HG02885 (cell line): ENCODE measurements at regions not wholly inside any gene's neighbourhood (a gene's known extent, or its start where the extent isn't known, plus 50 kb on each side); places are given as distances from the start of the nearest gene placed in this dataset.
"Not testable (repeated sequence)": the region's sequence is repeated elsewhere in the genome, so short reads cannot be mapped to it uniquely, and the experiment has no call there.

Experiments
- ATAC-seq: cut with Tn5 transposase; IDR thresholded peaks from one replicate; pipeline ENCODE4 v1.9.1; 2021; ENCODE audit warnings: mild to moderate bottlenecking; ENCODE audit not compliant: unreplicated experiment, poor library complexity

GRCh38 chr5:39942606-39943005, 517.8 kb upstream of the DAB2 start:
- no peak for ATAC-seq

GRCh38 chr5:39941416-39941815, 516.6 kb upstream of the DAB2 start:
- ATAC-seq, result no peak

GRCh38 chr5:39934830-39935229, 510.1 kb upstream of the DAB2 start:
- ATAC-seq, result no peak

GRCh38 chr5:39933061-39933460, 508.3 kb upstream of the DAB2 start:
- no peak for ATAC-seq

GRCh38 chr5:39928709-39929108, 503.9 kb upstream of the DAB2 start:
- ATAC-seq, result no peak

GRCh38 chr5:39919876-39920275, 495.1 kb upstream of the DAB2 start:
- ATAC-seq, result no peak

GRCh38 chr5:39912906-39913305, 488.1 kb upstream of the DAB2 start:
- ATAC-seq, result no peak

- ATAC-seq, result not testable (repeated sequence)
These were observed 482.6 kb upstream of the DAB2 start for GRCh38 chr5:39907267-39907951.

- no peak for ATAC-seq
These were observed 481.4 kb upstream of the DAB2 start for GRCh38 chr5:39906146-39906545.

- ATAC-seq, result no peak
These were observed 480.6 kb upstream of the DAB2 start for GRCh38 chr5:39905356-39905755.

GRCh38 chr5:39902626-39903025, 477.8 kb upstream of the DAB2 start:
- ATAC-seq, result no peak

- no peak for ATAC-seq
These were observed 474.0 kb upstream of the DAB2 start for GRCh38 chr5:39898731-39899130.

- no peak for ATAC-seq
These were observed 471.9 kb upstream of the DAB2 start for GRCh38 chr5:39896706-39897105.

- ATAC-seq, result no peak
These were observed 471.3 kb upstream of the DAB2 start for GRCh38 chr5:39896104-39896503.

- ATAC-seq, result no peak
These were observed 467.9 kb upstream of the DAB2 start for GRCh38 chr5:39892708-39893107.

GRCh38 chr5:39891376-39891775, 466.6 kb upstream of the DAB2 start:
- ATAC-seq, result no peak

- ATAC-seq, result no peak
These were observed 456.2 kb upstream of the DAB2 start for GRCh38 chr5:39880985-39881384.

GRCh38 chr5:39877479-39877878, 452.7 kb upstream of the DAB2 start:
- ATAC-seq, result no peak

GRCh38 chr5:39876146-39876545, 451.4 kb upstream of the DAB2 start:
- no peak for ATAC-seq

- ATAC-seq, result no peak
These were observed 445.4 kb upstream of the DAB2 start for GRCh38 chr5:39870137-39870536.

GRCh38 chr5:39869396-39869795, 444.6 kb upstream of the DAB2 start:
- no peak for ATAC-seq

- ATAC-seq, result no peak
These were observed 443.1 kb upstream of the DAB2 start for GRCh38 chr5:39867923-39868322.
